SK-N-SH treated with all-trans-retinoic acid at 6 μM for 48 hours (cell line): ENCODE measurements at regions not wholly inside any gene's neighbourhood (a gene's known extent, or its start where the extent isn't known, plus 50 kb on each side); places are given as distances from the start of the nearest gene placed in this dataset.

Source experiments
- TCF4 ChIP-seq: fragments of 250-450 bp; sonication (Bioruptor Pico); IDR thresholded peaks from 2 replicates; pipeline ENCODE4 v1.8.0; 2021; ENCODE audit warnings: mild to moderate bottlenecking, moderate library complexity, borderline replicate concordance
- TF ChIP-seq, protein P1 (sequence below): fragments of 250-450 bp; sonication (Bioruptor Pico); IDR thresholded peaks from 2 replicates; pipeline ENCODE4 v1.5.1; 2020; ENCODE audit warnings: low read depth, mild to moderate bottlenecking, moderate library complexity
- TF ChIP-seq, protein P2 (sequence below): fragments of 250-450 bp; sonication (Bioruptor Pico); IDR thresholded peaks from 2 replicates; pipeline ENCODE4 v1.8.0; 2020; ENCODE audit warnings: mild to moderate bottlenecking, moderate library complexity, borderline replicate concordance

DNA sequence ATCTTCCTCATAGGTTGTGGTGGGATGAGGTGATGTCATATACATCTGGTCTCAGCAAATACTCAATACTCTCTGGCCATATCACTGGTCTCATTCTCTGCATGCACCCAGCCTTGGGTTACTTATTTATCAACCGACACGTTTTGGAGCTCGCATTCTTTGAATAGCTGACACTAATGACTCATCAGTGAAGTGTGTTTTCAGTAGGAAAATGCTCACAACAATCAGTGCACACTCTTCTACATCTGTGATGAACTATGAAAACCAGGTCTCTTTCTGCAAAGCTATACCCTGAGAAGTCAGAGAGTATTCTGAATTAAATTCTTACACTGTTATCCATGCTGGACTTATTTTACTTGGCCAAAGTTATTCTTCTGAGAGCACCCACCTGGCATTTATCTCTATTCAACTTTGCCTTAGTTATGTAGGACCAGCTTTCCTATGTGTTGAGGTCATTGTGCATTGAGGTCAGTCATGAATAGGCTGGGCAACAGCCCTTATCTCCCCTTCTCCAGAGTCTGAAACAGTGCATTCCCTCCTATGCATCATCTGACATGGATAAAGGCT, 58.7 kb upstream of the DHX15 start:
- TF ChIP-seq, protein P1, sequence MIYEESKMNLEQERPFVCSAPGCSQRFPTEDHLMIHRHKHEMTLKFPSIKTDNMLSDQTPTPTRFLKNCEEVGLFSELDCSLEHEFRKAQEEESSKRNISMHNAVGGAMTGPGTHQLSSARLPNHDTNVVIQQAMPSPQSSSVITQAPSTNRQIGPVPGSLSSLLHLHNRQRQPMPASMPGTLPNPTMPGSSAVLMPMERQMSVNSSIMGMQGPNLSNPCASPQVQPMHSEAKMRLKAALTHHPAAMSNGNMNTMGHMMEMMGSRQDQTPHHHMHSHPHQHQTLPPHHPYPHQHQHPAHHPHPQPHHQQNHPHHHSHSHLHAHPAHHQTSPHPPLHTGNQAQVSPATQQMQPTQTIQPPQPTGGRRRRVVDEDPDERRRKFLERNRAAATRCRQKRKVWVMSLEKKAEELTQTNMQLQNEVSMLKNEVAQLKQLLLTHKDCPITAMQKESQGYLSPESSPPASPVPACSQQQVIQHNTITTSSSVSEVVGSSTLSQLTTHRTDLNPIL (CRISPR knock-in tag): no peak
- TF ChIP-seq, protein P2, sequence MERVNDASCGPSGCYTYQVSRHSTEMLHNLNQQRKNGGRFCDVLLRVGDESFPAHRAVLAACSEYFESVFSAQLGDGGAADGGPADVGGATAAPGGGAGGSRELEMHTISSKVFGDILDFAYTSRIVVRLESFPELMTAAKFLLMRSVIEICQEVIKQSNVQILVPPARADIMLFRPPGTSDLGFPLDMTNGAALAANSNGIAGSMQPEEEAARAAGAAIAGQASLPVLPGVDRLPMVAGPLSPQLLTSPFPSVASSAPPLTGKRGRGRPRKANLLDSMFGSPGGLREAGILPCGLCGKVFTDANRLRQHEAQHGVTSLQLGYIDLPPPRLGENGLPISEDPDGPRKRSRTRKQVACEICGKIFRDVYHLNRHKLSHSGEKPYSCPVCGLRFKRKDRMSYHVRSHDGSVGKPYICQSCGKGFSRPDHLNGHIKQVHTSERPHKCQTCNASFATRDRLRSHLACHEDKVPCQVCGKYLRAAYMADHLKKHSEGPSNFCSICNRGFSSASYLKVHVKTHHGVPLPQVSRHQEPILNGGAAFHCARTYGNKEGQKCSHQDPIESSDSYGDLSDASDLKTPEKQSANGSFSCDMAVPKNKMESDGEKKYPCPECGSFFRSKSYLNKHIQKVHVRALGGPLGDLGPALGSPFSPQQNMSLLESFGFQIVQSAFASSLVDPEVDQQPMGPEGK (CRISPR knock-in tag): no peak
- TF ChIP-seq TCF4: no peak
